GM18498 (cell line): ENCODE measurements at regions not wholly inside any gene's neighbourhood (a gene's known extent, or its start where the extent isn't known, plus 50 kb on each side); places are given as distances from the start of the nearest gene placed in this dataset.
"Not testable (repeated sequence)": the region's sequence is repeated elsewhere in the genome, so short reads cannot be mapped to it uniquely, and the experiment has no call there.

Experiments
- ATAC-seq: cut with Tn5 transposase; IDR thresholded peaks from one replicate; pipeline ENCODE4 v1.9.1; 2021; ENCODE audit warnings: mild to moderate bottlenecking, moderate library complexity; ENCODE audit not compliant: unreplicated experiment

- no peak for ATAC-seq
Observed at GRCh38 chr15:62867844-62868243, 174.7 kb upstream of the TPM1 start.

- no peak for ATAC-seq
Observed at GRCh38 chr15:62868507-62868906, 174.0 kb upstream of the TPM1 start.

GRCh38 chr15:62869116-62869515 is 173.4 kb upstream of the TPM1 start:
- no peak for ATAC-seq

- ATAC-seq: no peak
Observed at GRCh38 chr15:62870216-62870615, 172.3 kb upstream of the TPM1 start.

GRCh38 chr15:62870701-62871100 is 171.8 kb upstream of the TPM1 start:
- not testable (repeated sequence) for ATAC-seq

GRCh38 chr15:62873203-62873602 is 169.3 kb upstream of the TPM1 start:
- no peak for ATAC-seq

GRCh38 chr15:62874064-62874463 is 168.5 kb upstream of the TPM1 start:
- ATAC-seq: no peak

GRCh38 chr15:62874959-62875625 is 167.5 kb upstream of the TPM1 start:
- no peak for ATAC-seq

- no peak for ATAC-seq
Observed at GRCh38 chr15:62875626-62876021, 166.9 kb upstream of the TPM1 start.

GRCh38 chr15:62877276-62877857 is 165.2 kb upstream of the TPM1 start:
- ATAC-seq: no peak

GRCh38 chr15:62878070-62878469 is 164.5 kb upstream of the TPM1 start:
- no peak for ATAC-seq

- no peak for ATAC-seq
Observed at GRCh38 chr15:62879770-62880169, 162.8 kb upstream of the TPM1 start.

- no peak for ATAC-seq
Observed at GRCh38 chr15:62880278-62880677, 162.3 kb upstream of the TPM1 start.

- no peak for ATAC-seq
Observed at GRCh38 chr15:62881056-62881455, 161.5 kb upstream of the TPM1 start.

- no peak for ATAC-seq
Observed at GRCh38 chr15:62883938-62884479, 158.5 kb upstream of the TPM1 start.

GRCh38 chr15:62886431-62887071 is 156.0 kb upstream of the TPM1 start:
- ATAC-seq: no peak

- ATAC-seq: no peak
Observed at GRCh38 chr15:62887113-62887570, 155.4 kb upstream of the TPM1 start.

- no peak for ATAC-seq
Observed at GRCh38 chr15:62888623-62889022, 153.9 kb upstream of the TPM1 start.

- no peak for ATAC-seq
Observed at GRCh38 chr15:62889141-62889661, 153.3 kb upstream of the TPM1 start.

- ATAC-seq: no peak
Observed at GRCh38 chr15:62889734-62890505, 152.6 kb upstream of the TPM1 start.
